H9 (cell line): ENCODE measurements at regions not wholly inside any gene's neighbourhood (a gene's known extent, or its start where the extent isn't known, plus 50 kb on each side); places are given as distances from the start of the nearest gene placed in this dataset.
A peak's percentile ranks its signal among the peaks of the same experiment; 100 is the strongest.

Source experiments
- DNase-seq: peaks from one replicate; pipeline ENCODE4 v3.0.0-alpha.2; 2017
- H2AFZ ChIP-seq: one replicate; pipeline ENCODE4 v1.6.1; 2013; ENCODE audit warnings: mild to moderate bottlenecking, low read length, control low read depth, moderate library complexity
- H2AK5ac ChIP-seq: 2 replicates; pipeline ENCODE4 v1.6.1; 2013; ENCODE audit warnings: low read length, control low read depth, mixed read lengths; ENCODE audit not compliant: insufficient read length
- H2BK120ac ChIP-seq: one replicate; pipeline ENCODE4 v1.6.1; 2013; ENCODE audit warnings: low read depth, mild to moderate bottlenecking, low read length, control low read depth, inconsistent platforms; ENCODE audit not compliant: poor library complexity, severe bottlenecking
- H2BK12ac ChIP-seq: 2 replicates; pipeline ENCODE4 v1.6.1; 2013; ENCODE audit warnings: low read length, control low read depth, mixed read lengths, low read depth; ENCODE audit not compliant: insufficient read length
- H2BK15ac ChIP-seq: 2 replicates; pipeline ENCODE4 v1.6.1; 2013; ENCODE audit warnings: low read depth, low read length, control low read depth
- H2BK20ac ChIP-seq: one replicate; pipeline ENCODE4 v1.6.1; 2013; ENCODE audit warnings: low read depth, mild to moderate bottlenecking, low read length, control low read depth, inconsistent platforms; ENCODE audit not compliant: poor library complexity, severe bottlenecking
- H2BK5ac ChIP-seq: 2 replicates; pipeline ENCODE4 v1.6.1; 2013; ENCODE audit warnings: low read length, control low read depth, mixed read lengths; ENCODE audit not compliant: insufficient read length
- H3K14ac ChIP-seq: 2 replicates; pipeline ENCODE4 v1.6.1; 2013; ENCODE audit warnings: low read length, control low read depth; ENCODE audit not compliant: insufficient read depth
- H3K18ac ChIP-seq: 2 replicates; pipeline ENCODE4 v1.6.1; 2013; ENCODE audit warnings: low read depth, mild to moderate bottlenecking, mixed read lengths, low read length, control low read depth; ENCODE audit not compliant: insufficient read length
- H3K23ac ChIP-seq: 2 replicates; pipeline ENCODE4 v1.6.1; 2013; ENCODE audit warnings: low read length, control low read depth, mixed read lengths, low read depth; ENCODE audit not compliant: insufficient read length
- H3K23me2 ChIP-seq: 2 replicates; pipeline ENCODE4 v1.6.1; 2013; ENCODE audit warnings: low read depth, mild to moderate bottlenecking, mixed read lengths, low read length, control low read depth; ENCODE audit not compliant: insufficient read length, poor library complexity, severe bottlenecking
- H3K27ac ChIP-seq: 2 replicates; pipeline ENCODE4 v1.5.1; 2013; ENCODE audit warnings: low read length, control low read depth, mixed read lengths, low read depth; ENCODE audit not compliant: insufficient read length
- H3K27me3 ChIP-seq: 2 replicates; pipeline ENCODE4 v1.6.1; 2013; ENCODE audit warnings: low read length, control low read depth, inconsistent platforms; ENCODE audit not compliant: insufficient read depth
- H3K4ac ChIP-seq: 2 replicates; pipeline ENCODE4 v1.6.1; 2013; ENCODE audit warnings: low read depth, mild to moderate bottlenecking, control low read depth, inconsistent platforms, low read length, moderate library complexity
- H3K4me1 ChIP-seq: 2 replicates; pipeline ENCODE4 v1.6.1; 2013; ENCODE audit warnings: low read length, control low read depth, inconsistent platforms; ENCODE audit not compliant: insufficient read depth
- H3K4me2 ChIP-seq: 2 replicates; pipeline ENCODE4 v1.6.1; 2013; ENCODE audit warnings: low read length, control low read depth, mixed read lengths; ENCODE audit not compliant: insufficient read length, insufficient read depth
- H3K56ac ChIP-seq: 2 replicates; pipeline ENCODE4 v1.6.1; 2013; ENCODE audit warnings: low read depth, mild to moderate bottlenecking, mixed read lengths, low read length, control low read depth; ENCODE audit not compliant: insufficient read length
- H3K79me1 ChIP-seq: 2 replicates; pipeline ENCODE4 v1.6.1; 2013; ENCODE audit warnings: low read depth, mild to moderate bottlenecking, moderate library complexity, low read length, control low read depth, inconsistent platforms; ENCODE audit not compliant: insufficient read depth, poor library complexity, severe bottlenecking
- H3K79me2 ChIP-seq: 2 replicates; pipeline ENCODE4 v1.6.1; 2013; ENCODE audit warnings: low read length, control low read depth, inconsistent platforms; ENCODE audit not compliant: insufficient read depth
- H3K9ac ChIP-seq: 2 replicates; pipeline ENCODE4 v1.6.1; 2013; ENCODE audit warnings: low read length, control low read depth, mixed read lengths; ENCODE audit not compliant: insufficient read length; ENCODE audit errors: extremely low read depth
- H3K9me3 ChIP-seq: one replicate; pipeline ENCODE4 v1.6.1; 2013; ENCODE audit warnings: low read depth, low read length, inconsistent platforms; ENCODE audit not compliant: control insufficient read depth
- H3T11ph ChIP-seq: one replicate; pipeline ENCODE4 v1.6.1; 2013; ENCODE audit warnings: mild to moderate bottlenecking, low read length, control low read depth, inconsistent platforms
- H4K20me1 ChIP-seq: one replicate; pipeline ENCODE4 v1.6.1; 2013; ENCODE audit not compliant: control insufficient read depth, insufficient read length, insufficient read depth
- H4K5ac ChIP-seq: 2 replicates; pipeline ENCODE4 v1.6.1; 2013; ENCODE audit warnings: low read depth, mild to moderate bottlenecking, mixed read lengths, low read length, control low read depth; ENCODE audit not compliant: insufficient read length
- H4K8ac ChIP-seq: replicated peaks from 2 replicates; pipeline ENCODE4 v1.6.1; 2013; ENCODE audit warnings: low read length, control low read depth, mixed read lengths, low read depth; ENCODE audit not compliant: insufficient read length
- H4K91ac ChIP-seq: 2 replicates; pipeline ENCODE4 v1.6.1; 2013; ENCODE audit warnings: low read depth, mild to moderate bottlenecking, moderate library complexity, mixed read lengths, low read length, control low read depth; ENCODE audit not compliant: insufficient read length
- H3K27ac Mint-ChIP-seq, 3 experiments: 2 replicates in 2 of 3; 3 replicates in 1 of 3; pipeline ENCODE4 v1.8.0; 2020 to 2021; ENCODE audit warnings: mixed read lengths in 3 of 3, mild to moderate bottlenecking in 1 of 3, moderate library complexity in 1 of 3
- H3K27me3 Mint-ChIP-seq: 2 replicates; pipeline ENCODE4 v1.8.0; 2021; ENCODE audit warnings: low read depth, mild to moderate bottlenecking, moderate library complexity, mixed read lengths
- H3K36me3 Mint-ChIP-seq, 3 experiments: 2 replicates in 2 of 3; 3 replicates in 1 of 3; pipeline ENCODE4 v1.8.0; 2020 to 2021; ENCODE audit warnings: low read depth in 3 of 3, mixed read lengths in 3 of 3; ENCODE audit not compliant: insufficient read depth in 1 of 3
- H3K4me1 Mint-ChIP-seq, 2 experiments: 2 replicates each; pipeline ENCODE4 v1.8.0; 2020; ENCODE audit warnings: mixed read lengths in 2 of 2
- H3K4me3 Mint-ChIP-seq, 2 experiments: 2 replicates in 1 of 2; 3 replicates in 1 of 2; pipeline ENCODE4 v1.8.0; 2020 to 2021; ENCODE audit warnings: mild to moderate bottlenecking in 2 of 2, mixed read lengths in 2 of 2, moderate library complexity in 1 of 2
- H3K9me3 Mint-ChIP-seq, 2 experiments: 2 replicates in 1 of 2; 3 replicates in 1 of 2; pipeline ENCODE4 v1.8.0; 2020; ENCODE audit warnings: mild to moderate bottlenecking in 2 of 2, mixed read lengths in 2 of 2, moderate library complexity in 1 of 2
- WGBS: extraction: QIAGEN DNeasy Blood & Tissue Kit; methylation state at CpG from one replicate; pipeline ENCODE4 v1.1.7; 2013; ENCODE audit warnings: missing lambda C conversion rate, low lambda C conversion rate, mixed read lengths; ENCODE audit not compliant: insufficient read length; ENCODE audit errors: extremely low coverage; 5-methylcytosine and 5-hydroxymethylcytosine counted together
- TF ChIP-seq, protein P1 (sequence below): fragments of 200-600 bp; sonication (generic); conservative IDR thresholded peaks from 3 replicates; pipeline ENCODE4 v1.8.0; 2021; ENCODE audit warnings: antibody characterized with exemption, mild to moderate bottlenecking

DNA sequence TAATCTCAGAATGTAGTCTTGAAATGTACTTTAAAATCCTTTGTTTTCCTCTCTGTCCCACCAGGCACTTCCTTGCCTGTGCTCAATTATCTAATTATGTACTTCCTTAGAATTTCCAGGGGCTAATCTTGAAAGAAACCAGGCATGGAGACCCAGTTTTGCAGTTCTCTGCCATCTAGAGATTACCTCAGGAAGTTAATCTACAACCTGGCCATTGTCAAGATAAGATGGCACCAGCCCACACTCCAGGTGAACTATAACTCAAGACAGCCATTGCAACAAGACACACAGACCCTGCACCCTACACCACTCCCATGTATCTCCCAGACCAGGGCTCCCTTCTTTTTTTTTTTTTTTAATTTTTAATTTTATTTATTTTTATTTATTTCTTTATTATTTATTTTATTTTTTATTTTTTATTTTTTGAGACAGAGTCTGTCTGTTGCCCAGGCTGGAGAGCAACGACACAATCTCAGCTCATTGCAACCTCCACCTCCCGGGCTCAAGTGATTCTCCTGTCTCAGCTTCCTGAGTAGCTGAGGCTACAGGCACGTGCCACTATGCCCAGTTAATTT lies 85.9 kb upstream of the TRIM24 start:
- no CpG with 5 or more reads among the region's 3 CpGs for WGBS
- no peak overlapping the region for H3K4me3 Mint-ChIP-seq
- Histone ChIP-seq H3K18ac (no peak overlapping the region), H2AK5ac (no peak overlapping the region), H3K23ac (no peak overlapping the region), H3K79me2 (no peaks in the 10 kb centered on the region), H3K4me2 (no peak overlapping the region), H3K14ac (no peak overlapping the region), H3K27ac (no peak overlapping the region), H3K79me1 (no peaks in the 10 kb centered on the region), H3K4me1 (no peaks in the 10 kb centered on the region), H3T11ph (no peak overlapping the region), H2BK20ac (no peak overlapping the region), H4K91ac (no peak overlapping the region), H3K9ac (no peak overlapping the region), H3K27me3 (no peaks in the 10 kb centered on the region), H2BK15ac (no peak overlapping the region), H2BK12ac (no peak overlapping the region), H3K4ac (no peak overlapping the region), H2BK5ac (no peak overlapping the region), H3K23me2 (no peaks in the 10 kb centered on the region), H3K56ac (no peak overlapping the region), H2BK120ac (no peak overlapping the region), H3K9me3 (peaks cover 6% of the 10 kb centered on the region), H4K5ac (no peak overlapping the region), H4K8ac (no peak overlapping the region), H4K20me1 (no peaks in the 10 kb centered on the region), H2AFZ (no peak overlapping the region)
- no peak for DNase-seq
- H3K9me3 Mint-ChIP-seq: peaks cover 24 to 33% of the 10 kb centered on the region in 2 experiments
- TF ChIP-seq, protein P1, sequence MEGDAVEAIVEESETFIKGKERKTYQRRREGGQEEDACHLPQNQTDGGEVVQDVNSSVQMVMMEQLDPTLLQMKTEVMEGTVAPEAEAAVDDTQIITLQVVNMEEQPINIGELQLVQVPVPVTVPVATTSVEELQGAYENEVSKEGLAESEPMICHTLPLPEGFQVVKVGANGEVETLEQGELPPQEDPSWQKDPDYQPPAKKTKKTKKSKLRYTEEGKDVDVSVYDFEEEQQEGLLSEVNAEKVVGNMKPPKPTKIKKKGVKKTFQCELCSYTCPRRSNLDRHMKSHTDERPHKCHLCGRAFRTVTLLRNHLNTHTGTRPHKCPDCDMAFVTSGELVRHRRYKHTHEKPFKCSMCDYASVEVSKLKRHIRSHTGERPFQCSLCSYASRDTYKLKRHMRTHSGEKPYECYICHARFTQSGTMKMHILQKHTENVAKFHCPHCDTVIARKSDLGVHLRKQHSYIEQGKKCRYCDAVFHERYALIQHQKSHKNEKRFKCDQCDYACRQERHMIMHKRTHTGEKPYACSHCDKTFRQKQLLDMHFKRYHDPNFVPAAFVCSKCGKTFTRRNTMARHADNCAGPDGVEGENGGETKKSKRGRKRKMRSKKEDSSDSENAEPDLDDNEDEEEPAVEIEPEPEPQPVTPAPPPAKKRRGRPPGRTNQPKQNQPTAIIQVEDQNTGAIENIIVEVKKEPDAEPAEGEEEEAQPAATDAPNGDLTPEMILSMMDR: no peak
- H3K27ac Mint-ChIP-seq: peak overlapping the region in 2 of 3 experiments; percentile 8 to 79; a peak in 3 of 7 replicates
- H3K27me3 Mint-ChIP-seq: no peaks in the 10 kb centered on the region
- H3K36me3 Mint-ChIP-seq: peaks cover 18 to 26% (median 24%) of the 10 kb centered on the region in 3 experiments
- H3K4me1 Mint-ChIP-seq: no peaks in the 10 kb centered on the region; a peak in 1 of 4 replicates
